ENCODE measurements at regions not wholly inside any gene's neighbourhood (a gene's known extent, or its start where the extent isn't known, plus 50 kb on each side); places are given as distances from the start of the nearest gene placed in this dataset.

DNA sequence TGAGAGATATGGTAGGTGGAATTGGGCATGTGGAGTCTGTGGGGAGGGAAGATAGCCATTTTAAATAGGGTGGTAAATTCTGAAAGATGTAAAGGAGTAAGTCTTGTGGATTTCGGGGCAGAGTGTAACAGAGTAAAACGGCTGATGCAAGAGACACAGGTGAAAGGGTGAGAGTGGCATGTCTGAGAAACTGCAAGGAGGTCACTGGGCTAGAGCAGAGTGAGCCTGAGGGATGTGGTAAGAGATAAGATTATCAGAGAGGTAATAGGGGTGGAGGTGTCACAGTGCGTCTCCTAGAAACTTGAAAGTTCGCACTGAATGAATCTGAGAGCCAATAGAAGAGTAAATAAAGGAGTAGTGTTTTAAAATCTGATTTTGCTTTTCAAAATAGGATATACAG, 308.1 kb downstream of the EPM2A start:
- ATAC-seq (no peak), DNase-seq (ENCODE audit: low read depth, low spot score) (no peak)
- TF ChIP-seq TCF7L2 (IDR thresholded peaks at IDR 0.05; ENCODE audit: low read depth, low read length) (no peak), POLR2AphosphoS5 (IDR thresholded peaks at IDR 0.05; ENCODE audit: low read depth, low read length) (no peak)
- CTCF ChIA-PET: no interaction called here
- Histone ChIP-seq H3K4me1 (ENCODE audit: control insufficient read depth, insufficient read depth, low read length) (no peaks in the 10 kb centered on the region), H3K4me3 (ENCODE audit: low read depth in 2 of 2, low read length in 2 of 2) (no peak overlapping the region), H3K27ac (ENCODE audit: low read length) (no peak overlapping the region), H3K36me3 (ENCODE audit: control insufficient read depth, insufficient read depth, low read length) (no peaks in the 10 kb centered on the region), H3K27me3 (ENCODE audit: control insufficient read depth, insufficient read depth, low read length) (no peaks in the 10 kb centered on the region), H3K9me3 (ENCODE audit: control insufficient read depth, insufficient read depth, low read depth, low read length) (no peaks in the 10 kb centered on the region; the same call in 1 of the 2 replicates)
- in situ Hi-C loops (cut with HindIII; ENCODE audit: low pct_unique_long_range_greater_than_20kb, low sequenced_read_pairs): no loop called here
- no TSS peak for BruUV-seq (replicated peaks)
- intact Hi-C loops (cut with micrococcal nuclease; ENCODE audit: unreplicated experiment): no loop called here
- POLR2A ChIA-PET: no interaction called here

DNA sequence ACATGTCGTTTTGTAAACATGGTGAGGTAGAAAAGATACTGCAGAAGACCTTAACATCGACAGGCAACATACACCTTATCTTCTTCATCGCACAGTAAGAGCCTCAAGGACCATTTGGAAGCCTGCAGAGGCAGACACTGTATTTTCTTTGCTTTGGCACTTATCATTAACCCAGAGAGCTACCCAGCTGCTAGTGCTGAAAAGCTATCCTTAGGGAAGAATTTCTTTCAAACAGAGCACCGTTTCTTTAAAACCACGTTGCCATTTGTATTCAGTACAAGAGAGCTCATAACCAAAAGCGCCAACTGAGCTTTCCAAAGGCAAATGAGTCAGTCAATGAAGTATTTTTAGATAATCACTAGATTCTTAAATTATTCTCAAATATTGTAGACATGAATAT, 306.6 kb downstream of the EPM2A start:
- Histone ChIP-seq H3K4me3 (ENCODE audit: low read depth in 2 of 2, low read length in 2 of 2) (no peak overlapping the region), H3K9me3 (ENCODE audit: control insufficient read depth, insufficient read depth, low read depth, low read length) (no peaks in the 10 kb centered on the region), H3K4me1 (ENCODE audit: control insufficient read depth, insufficient read depth, low read length) (no peaks in the 10 kb centered on the region), H3K36me3 (ENCODE audit: control insufficient read depth, insufficient read depth, low read length) (no peaks in the 10 kb centered on the region), H3K27me3 (ENCODE audit: control insufficient read depth, insufficient read depth, low read length) (no peaks in the 10 kb centered on the region), H3K27ac (ENCODE audit: low read length) (no peak overlapping the region)
- intact Hi-C loops (cut with micrococcal nuclease; ENCODE audit: unreplicated experiment): no loop called here
- in situ Hi-C loops (cut with HindIII; ENCODE audit: low pct_unique_long_range_greater_than_20kb, low sequenced_read_pairs): no loop called here
- DNase-seq (ENCODE audit: low read depth, low spot score) (no peak), ATAC-seq (no peak)
- ChIA-PET CTCF (no interaction called here), POLR2A (no interaction called here)
- BruUV-seq (replicated peaks): no TSS peak
- TF ChIP-seq POLR2AphosphoS5 (IDR thresholded peaks at IDR 0.05; ENCODE audit: low read depth, low read length): no peak
- TF ChIP-seq TCF7L2 (IDR thresholded peaks at IDR 0.05; ENCODE audit: low read depth, low read length): no peak
- TF ChIP-seq SIN3A (IDR thresholded peaks at IDR 0.05; ENCODE audit: borderline replicate concordance, insufficient read depth, low read depth, low read length): no peak
- TF ChIP-seq, protein P1, sequence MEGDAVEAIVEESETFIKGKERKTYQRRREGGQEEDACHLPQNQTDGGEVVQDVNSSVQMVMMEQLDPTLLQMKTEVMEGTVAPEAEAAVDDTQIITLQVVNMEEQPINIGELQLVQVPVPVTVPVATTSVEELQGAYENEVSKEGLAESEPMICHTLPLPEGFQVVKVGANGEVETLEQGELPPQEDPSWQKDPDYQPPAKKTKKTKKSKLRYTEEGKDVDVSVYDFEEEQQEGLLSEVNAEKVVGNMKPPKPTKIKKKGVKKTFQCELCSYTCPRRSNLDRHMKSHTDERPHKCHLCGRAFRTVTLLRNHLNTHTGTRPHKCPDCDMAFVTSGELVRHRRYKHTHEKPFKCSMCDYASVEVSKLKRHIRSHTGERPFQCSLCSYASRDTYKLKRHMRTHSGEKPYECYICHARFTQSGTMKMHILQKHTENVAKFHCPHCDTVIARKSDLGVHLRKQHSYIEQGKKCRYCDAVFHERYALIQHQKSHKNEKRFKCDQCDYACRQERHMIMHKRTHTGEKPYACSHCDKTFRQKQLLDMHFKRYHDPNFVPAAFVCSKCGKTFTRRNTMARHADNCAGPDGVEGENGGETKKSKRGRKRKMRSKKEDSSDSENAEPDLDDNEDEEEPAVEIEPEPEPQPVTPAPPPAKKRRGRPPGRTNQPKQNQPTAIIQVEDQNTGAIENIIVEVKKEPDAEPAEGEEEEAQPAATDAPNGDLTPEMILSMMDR (IDR thresholded peaks at IDR 0.05): no peak
- TF ChIP-seq, protein P2, sequence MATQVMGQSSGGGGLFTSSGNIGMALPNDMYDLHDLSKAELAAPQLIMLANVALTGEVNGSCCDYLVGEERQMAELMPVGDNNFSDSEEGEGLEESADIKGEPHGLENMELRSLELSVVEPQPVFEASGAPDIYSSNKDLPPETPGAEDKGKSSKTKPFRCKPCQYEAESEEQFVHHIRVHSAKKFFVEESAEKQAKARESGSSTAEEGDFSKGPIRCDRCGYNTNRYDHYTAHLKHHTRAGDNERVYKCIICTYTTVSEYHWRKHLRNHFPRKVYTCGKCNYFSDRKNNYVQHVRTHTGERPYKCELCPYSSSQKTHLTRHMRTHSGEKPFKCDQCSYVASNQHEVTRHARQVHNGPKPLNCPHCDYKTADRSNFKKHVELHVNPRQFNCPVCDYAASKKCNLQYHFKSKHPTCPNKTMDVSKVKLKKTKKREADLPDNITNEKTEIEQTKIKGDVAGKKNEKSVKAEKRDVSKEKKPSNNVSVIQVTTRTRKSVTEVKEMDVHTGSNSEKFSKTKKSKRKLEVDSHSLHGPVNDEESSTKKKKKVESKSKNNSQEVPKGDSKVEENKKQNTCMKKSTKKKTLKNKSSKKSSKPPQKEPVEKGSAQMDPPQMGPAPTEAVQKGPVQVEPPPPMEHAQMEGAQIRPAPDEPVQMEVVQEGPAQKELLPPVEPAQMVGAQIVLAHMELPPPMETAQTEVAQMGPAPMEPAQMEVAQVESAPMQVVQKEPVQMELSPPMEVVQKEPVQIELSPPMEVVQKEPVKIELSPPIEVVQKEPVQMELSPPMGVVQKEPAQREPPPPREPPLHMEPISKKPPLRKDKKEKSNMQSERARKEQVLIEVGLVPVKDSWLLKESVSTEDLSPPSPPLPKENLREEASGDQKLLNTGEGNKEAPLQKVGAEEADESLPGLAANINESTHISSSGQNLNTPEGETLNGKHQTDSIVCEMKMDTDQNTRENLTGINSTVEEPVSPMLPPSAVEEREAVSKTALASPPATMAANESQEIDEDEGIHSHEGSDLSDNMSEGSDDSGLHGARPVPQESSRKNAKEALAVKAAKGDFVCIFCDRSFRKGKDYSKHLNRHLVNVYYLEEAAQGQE (IDR thresholded peaks at IDR 0.05; ENCODE audit: insufficient read depth in 1 of 2, low read depth in 2 of 2, low read length in 1 of 2): no peak

DNA sequence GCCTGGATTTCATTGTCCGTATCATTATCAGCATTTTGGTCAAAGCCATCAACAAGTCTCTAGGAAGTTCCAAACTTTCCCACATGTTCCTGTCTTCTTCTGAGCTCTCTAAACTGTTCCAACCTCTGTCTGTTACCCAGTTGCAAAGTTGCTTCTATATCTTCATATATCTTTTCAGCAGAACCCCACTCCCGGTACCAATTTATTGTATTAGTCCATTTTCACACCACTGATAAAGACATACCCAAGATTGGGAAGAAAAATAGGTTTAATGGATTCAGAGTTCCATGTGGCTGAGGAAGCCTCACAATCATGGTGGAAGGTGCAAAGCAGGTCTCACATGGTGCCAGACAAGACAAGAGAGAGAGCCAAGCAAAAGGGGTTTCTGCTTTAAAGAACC, 293.2 kb downstream of the EPM2A start:
- H3K4me3 ChIP-seq (ENCODE audit: low read depth in 2 of 2, low read length in 2 of 2): no peak overlapping the region
- no peak overlapping the region for H3K27ac ChIP-seq (ENCODE audit: low read length)
- POLR2A ChIA-PET: no interaction called here
- TF ChIP-seq, protein P1 (IDR thresholded peaks at IDR 0.05): no peak
- TF ChIP-seq TCF7L2 (IDR thresholded peaks at IDR 0.05; ENCODE audit: low read depth, low read length): no peak
- TF ChIP-seq, protein P2 (IDR thresholded peaks at IDR 0.05; ENCODE audit: insufficient read depth in 1 of 2, low read depth in 2 of 2, low read length in 1 of 2): no peak
- in situ Hi-C loops (cut with HindIII; ENCODE audit: low pct_unique_long_range_greater_than_20kb, low sequenced_read_pairs): no loop called here
- H3K4me1 ChIP-seq (ENCODE audit: control insufficient read depth, insufficient read depth, low read length): no peaks in the 10 kb centered on the region
- ATAC-seq (no peak), DNase-seq (ENCODE audit: low read depth, low spot score) (no peak)
- H3K36me3 ChIP-seq (ENCODE audit: control insufficient read depth, insufficient read depth, low read length): no peaks in the 10 kb centered on the region
- H3K9me3 ChIP-seq (ENCODE audit: control insufficient read depth, insufficient read depth, low read depth, low read length): peaks cover 15% of the 10 kb centered on the region; the same call in 1 of the 2 replicates
- no peaks in the 10 kb centered on the region for H3K27me3 ChIP-seq (ENCODE audit: control insufficient read depth, insufficient read depth, low read length)
- no TSS peak for BruUV-seq (replicated peaks)
- intact Hi-C loops (cut with micrococcal nuclease; ENCODE audit: unreplicated experiment): no loop called here
- CTCF ChIA-PET: interaction anchor here (0.5 kb wide), 1 partner anchor 131 kb away, joined by 3 read pairs; no protein-coding TSS in a partner anchor
